ENCODE measurements at regions not wholly inside any gene's neighbourhood (a gene's known extent, or its start where the extent isn't known, plus 50 kb on each side); places are given as distances from the start of the nearest gene placed in this dataset.

DNA sequence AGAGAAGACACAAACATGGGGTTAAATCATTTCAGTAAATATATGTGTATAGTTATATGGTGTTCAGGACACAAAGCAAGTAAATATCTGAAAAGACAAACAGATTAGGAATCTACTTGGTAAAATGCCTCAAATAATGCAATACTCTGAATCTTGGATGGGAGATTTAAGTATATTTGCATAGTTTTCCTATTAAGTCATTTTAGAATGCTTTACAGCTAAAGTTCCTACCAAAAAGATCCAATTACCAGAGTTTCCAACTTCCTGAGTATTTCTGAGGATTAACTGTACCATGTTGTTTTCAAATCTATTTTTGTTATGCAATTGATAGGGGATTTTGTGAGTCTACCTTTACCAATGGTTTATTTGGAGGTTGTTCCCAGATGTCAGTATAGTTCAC is 424.4 kb upstream of the CCDC179 start:
- H3K36me3 Mint-ChIP-seq (ENCODE audit: low read depth) = no peaks in the 10 kb centered on the region
- TF ChIP-seq CTCF (IDR thresholded peaks at IDR 0.05; ENCODE audit: unreplicated experiment in 3 of 3) = no peak
- H3K27ac Mint-ChIP-seq = no peak overlapping the region
- no peaks in the 10 kb centered on the region for H3K4me1 Mint-ChIP-seq
- no peak overlapping the region for H3K4me3 Mint-ChIP-seq
- no peaks in the 10 kb centered on the region for H3K9me3 Mint-ChIP-seq
- no peaks in the 10 kb centered on the region for H3K27me3 Mint-ChIP-seq (ENCODE audit: low read depth)

GRCh38 chr11:23288003-23288783 is 427.9 kb upstream of the CCDC179 start:
- no peaks in the 10 kb centered on the region for H3K4me1 Mint-ChIP-seq

DNA sequence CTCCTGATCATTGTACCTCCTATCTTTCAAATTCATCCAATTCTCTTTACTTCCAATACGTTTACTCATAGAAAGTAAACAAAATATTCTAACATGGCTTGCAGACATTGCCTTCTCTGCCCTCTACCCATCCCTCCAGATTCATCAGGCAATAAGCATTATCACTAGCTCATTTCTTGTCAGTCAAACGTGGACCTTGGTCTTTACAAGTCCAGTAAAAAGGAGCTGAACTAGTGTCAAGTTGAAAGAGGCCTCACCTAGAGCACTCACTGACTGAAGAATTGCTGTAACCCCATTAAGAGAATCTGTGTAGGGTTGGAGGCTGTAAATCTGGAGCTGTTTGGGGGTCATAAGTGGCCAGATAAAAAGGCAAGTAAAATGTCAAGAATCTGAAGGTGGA is 435.0 kb upstream of the CCDC179 start:
- H3K27ac Mint-ChIP-seq = no peak overlapping the region
- no peaks in the 10 kb centered on the region for H3K4me1 Mint-ChIP-seq
- H3K36me3 Mint-ChIP-seq (ENCODE audit: low read depth) = no peaks in the 10 kb centered on the region
- peaks cover 3% of the 10 kb centered on the region for H3K9me3 Mint-ChIP-seq
- H3K27me3 Mint-ChIP-seq (ENCODE audit: low read depth) = no peaks in the 10 kb centered on the region
- no peak overlapping the region for H3K4me3 Mint-ChIP-seq
- no peak for TF ChIP-seq CTCF (IDR thresholded peaks at IDR 0.05; ENCODE audit: unreplicated experiment in 3 of 3)

More at GRCh38 chr11:23288003-23288783, 427.9 kb upstream of the CCDC179 start:
- Mint-ChIP-seq H3K4me3 (no peak overlapping the region), H3K36me3 (ENCODE audit: low read depth) (no peaks in the 10 kb centered on the region), H3K9me3 (no peaks in the 10 kb centered on the region), H3K27ac (no peak overlapping the region), H3K27me3 (ENCODE audit: low read depth) (no peaks in the 10 kb centered on the region)
- no peak for TF ChIP-seq CTCF (IDR thresholded peaks at IDR 0.05; ENCODE audit: unreplicated experiment in 3 of 3)

DNA sequence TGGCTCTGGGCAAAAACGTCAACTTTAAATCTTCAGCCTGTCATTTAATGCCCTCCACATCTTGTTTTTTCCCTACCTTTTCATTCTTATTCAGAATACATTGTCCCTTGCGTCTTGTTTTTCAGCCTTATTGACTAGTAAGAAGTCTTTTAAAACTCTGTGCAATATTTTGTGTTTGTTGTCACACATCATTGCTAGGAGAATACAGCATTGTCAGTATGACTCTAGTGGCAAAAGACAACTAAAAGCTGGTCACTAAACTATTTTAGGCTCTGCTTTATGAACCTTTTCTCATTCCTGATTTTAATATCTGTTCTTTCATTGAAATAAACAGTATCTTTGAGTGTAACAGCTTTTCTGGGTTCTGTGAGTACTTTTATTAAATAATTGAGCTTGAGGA is 447.8 kb upstream of the CCDC179 start:
- peaks cover 6% of the 10 kb centered on the region for H3K4me1 Mint-ChIP-seq
- no peaks in the 10 kb centered on the region for H3K36me3 Mint-ChIP-seq (ENCODE audit: low read depth)
- no peaks in the 10 kb centered on the region for H3K27me3 Mint-ChIP-seq (ENCODE audit: low read depth)
- H3K4me3 Mint-ChIP-seq = no peak overlapping the region
- H3K9me3 Mint-ChIP-seq = peaks cover 8% of the 10 kb centered on the region
- TF ChIP-seq CTCF (IDR thresholded peaks at IDR 0.05; ENCODE audit: unreplicated experiment in 3 of 3) = no peak
- no peak overlapping the region for H3K27ac Mint-ChIP-seq

GRCh38 chr11:23310276-23310675 is 450.0 kb upstream of the CCDC179 start:
- Mint-ChIP-seq H3K4me1 (peaks cover 6% of the 10 kb centered on the region), H3K9me3 (no peaks in the 10 kb centered on the region), H3K27me3 (ENCODE audit: low read depth) (no peaks in the 10 kb centered on the region), H3K4me3 (no peak overlapping the region), H3K27ac (no peak overlapping the region), H3K36me3 (ENCODE audit: low read depth) (no peaks in the 10 kb centered on the region)
- TF ChIP-seq CTCF (IDR thresholded peaks at IDR 0.05; ENCODE audit: unreplicated experiment in 3 of 3) = no peak
